ENCODE measurements at regions not wholly inside any gene's neighbourhood (a gene's known extent, or its start where the extent isn't known, plus 50 kb on each side); places are given as distances from the start of the nearest gene placed in this dataset.
"Not testable (repeated sequence)": the region's sequence is repeated elsewhere in the genome, so short reads cannot be mapped to it uniquely, and the experiment has no call there.

DNA sequence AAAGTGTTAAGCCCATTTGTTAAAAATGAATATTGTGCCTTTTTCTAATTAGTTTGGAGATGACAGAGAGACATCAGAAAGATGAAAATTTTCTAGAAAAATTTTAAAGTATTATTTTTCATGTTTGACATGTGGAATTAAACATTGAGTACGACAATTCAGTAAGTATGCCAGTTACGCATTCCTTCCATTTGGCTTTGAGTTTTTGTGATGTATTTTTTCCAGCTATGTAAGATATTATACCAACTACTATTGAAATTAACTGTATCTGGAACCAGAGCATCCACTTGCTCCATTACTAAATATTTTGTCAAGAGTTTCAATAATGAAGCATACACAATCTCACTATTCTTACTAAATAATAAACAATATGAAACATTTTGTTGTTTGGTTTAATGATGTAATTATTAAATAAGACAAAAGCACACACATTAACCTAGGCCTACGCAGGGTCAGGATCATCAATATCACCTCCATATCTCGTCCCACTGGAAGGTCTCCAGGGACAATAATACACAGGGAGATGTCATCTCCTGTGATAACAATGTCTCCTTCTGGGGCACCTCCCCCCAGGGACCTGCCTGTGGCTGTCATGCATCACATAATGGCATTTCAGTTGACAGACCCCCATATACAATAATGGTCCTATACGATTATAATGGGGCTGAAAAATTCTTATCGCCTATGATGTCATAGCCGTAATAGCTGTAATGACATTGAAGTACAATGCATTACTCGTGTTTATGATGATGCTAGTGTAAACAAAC is 274.1 kb downstream of the REEP3 start:
- H3K9me3 Mint-ChIP-seq: no peaks in the 10 kb centered on the region
- DNase-seq (ENCODE audit: low spot score in 2 of 2) (no peak), ATAC-seq (no peak)
- no peak overlapping the region for H3K27ac Mint-ChIP-seq
- no peaks in the 10 kb centered on the region for H3K36me3 Mint-ChIP-seq

DNA sequence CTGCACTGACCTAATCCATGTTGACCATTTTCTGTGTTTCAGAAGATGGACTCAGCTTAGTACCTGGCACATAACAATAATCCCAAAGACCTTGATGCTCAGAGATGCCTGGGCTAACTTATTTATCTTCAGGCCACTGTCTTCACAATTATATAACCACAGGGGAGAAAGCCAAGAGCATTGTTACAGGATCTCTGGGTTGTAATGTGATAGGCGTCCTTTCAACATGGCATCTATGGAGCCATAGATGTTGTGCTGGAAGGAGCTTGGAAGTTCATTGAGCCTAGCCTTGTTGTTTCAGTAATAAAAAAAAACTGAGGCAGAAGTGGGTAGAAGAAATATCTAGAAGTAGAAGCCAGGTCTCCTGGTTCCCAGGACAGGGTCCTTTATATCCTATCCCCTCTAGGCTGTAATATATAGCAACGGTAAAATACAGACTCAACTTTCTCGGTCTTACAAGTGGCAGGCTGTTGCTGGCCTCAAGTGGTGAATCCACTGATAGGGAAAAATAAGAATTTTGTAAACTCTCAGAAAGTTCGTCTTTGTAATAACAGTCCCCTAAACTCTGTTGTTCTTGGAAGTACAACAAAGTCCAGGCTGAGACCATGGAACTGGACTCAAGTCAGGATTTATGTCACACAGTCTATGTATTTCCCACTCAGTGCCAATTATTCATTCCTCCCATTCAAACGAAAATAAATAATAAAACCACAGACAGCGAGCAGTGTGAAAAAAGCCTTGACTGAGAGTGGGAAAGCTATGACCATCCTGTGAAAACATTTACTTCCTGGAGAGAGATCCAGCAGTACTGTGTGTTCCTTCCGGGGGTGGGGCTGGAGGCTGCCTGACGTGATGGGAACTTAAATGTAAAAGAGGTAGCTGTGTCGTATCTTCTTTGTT is 277.6 kb downstream of the REEP3 start:
- no peak for DNase-seq (ENCODE audit: low spot score in 2 of 2)
- Mint-ChIP-seq H3K27ac (no peak overlapping the region), H3K36me3 (no peaks in the 10 kb centered on the region), H3K9me3 (no peaks in the 10 kb centered on the region)
- no peak for ATAC-seq

DNA sequence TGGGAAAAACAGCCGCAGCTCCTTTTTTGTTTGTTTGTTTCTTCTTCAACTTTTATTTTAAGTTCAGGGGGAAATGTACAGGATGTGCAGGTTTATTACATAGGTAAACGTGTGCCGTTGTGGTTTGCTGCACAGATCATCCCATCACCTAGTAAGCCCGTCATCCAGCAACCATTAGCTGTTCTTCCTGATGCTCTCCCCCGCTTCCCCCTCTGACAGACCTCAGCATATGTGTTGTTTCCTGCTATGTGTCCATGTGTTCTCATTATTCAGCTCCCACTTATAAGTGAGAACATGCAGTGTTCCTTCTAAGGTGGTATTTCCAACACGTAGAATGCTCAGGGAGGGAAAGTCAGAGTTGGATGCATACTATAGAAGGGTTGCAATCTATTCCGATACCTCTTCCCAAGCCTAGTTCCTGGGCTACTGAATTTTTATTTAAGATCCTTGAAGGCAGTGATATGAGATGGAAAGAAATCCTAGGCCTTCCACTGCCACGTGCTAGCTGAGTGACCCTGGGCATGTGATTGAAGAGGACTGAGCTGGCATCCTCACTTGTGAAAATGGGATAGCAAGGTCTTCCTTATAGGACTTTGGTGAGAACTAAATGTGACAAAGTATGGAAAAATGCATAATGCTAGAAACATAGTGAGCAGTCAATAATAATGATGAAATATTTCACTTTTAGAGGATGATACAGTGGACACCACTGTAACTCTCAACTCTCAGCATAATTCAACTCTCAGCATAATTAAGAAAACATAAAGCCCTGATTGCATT is 278.5 kb downstream of the REEP3 start:
- no peak for DNase-seq (ENCODE audit: low spot score in 2 of 2)
- Mint-ChIP-seq H3K27ac (no peak overlapping the region), H3K9me3 (no peaks in the 10 kb centered on the region), H3K36me3 (no peaks in the 10 kb centered on the region)
- ATAC-seq: no peak

DNA sequence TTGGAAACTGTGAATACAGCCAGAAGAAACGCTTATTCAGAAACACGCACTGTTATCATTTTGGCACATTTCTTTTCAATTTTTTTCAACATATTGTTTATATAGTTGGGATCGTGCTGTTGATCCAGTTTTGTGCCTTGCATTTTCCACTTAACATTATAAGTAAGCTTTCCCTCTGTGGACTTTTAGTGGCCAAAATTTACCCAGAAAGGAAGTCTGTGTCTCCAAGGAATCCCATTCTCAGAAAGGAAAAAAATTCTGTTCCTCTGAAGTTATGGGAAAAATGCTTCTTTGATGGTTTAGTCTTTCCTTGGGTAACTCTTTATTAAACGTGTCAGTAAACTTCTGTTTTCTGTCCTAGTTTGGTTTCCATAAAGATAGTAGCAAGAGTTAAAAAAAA is 280.0 kb downstream of the REEP3 start:
- no peak for DNase-seq (ENCODE audit: low spot score in 2 of 2)
- H3K27ac Mint-ChIP-seq: no peak overlapping the region
- ATAC-seq: no peak
- peaks cover 0 to 4% of the 10 kb centered on the region in 2 donors for H3K36me3 Mint-ChIP-seq
- H3K9me3 Mint-ChIP-seq: peaks cover 3 to 4% of the 10 kb centered on the region in 2 donors

DNA sequence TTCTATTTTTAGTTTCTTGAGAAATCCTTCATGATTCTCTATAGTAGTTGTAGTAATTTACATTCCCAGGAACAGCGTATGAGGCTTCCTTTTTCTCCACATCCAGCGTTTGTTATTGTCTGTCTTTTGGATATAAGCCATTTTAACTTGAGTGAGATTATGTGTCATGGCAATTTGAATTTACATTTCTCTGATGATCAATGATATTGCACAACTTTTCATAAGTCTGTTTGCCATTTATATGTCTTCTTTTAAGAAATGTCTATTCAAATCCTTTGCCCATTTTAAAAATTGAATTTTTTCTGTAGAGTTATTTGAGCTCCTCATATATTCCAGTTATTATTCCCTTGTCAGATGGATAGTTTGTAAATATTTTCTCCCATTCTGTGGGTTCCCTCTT is 285.1 kb downstream of the REEP3 start:
- DNase-seq (ENCODE audit: low spot score in 2 of 2): no peak
- Mint-ChIP-seq H3K36me3 (peaks cover 0 to 4% of the 10 kb centered on the region in 2 donors), H3K27ac (no peak overlapping the region), H3K9me3 (peaks cover 10 to 17% of the 10 kb centered on the region in 2 donors)
- ATAC-seq: no peak

DNA sequence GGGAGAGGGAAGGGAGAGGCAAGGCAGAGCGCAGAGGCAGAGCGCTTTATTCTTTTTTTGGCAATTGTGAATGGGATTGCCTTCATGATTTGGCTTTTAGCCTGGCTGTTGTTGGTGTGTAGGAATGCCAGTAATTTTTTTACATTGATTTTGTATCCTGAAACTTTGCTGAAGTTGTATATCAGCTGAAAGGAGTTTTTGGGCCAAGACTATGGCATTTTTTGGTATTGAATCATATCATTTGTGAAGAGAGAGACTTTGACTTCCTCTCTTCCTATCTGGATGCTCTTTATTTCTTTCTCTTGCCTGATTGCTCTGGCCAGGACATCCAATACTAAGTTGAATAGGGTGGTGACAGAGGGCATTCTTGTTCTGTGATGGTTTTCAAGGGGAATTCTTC is 291.3 kb downstream of the REEP3 start:
- DNase-seq (ENCODE audit: low spot score in 2 of 2): no peak
- no peak for ATAC-seq
- Mint-ChIP-seq H3K36me3 (no peaks in the 10 kb centered on the region), H3K9me3 (peaks cover 0 to 16% of the 10 kb centered on the region in 2 donors), H3K27ac (no peak overlapping the region)

DNA sequence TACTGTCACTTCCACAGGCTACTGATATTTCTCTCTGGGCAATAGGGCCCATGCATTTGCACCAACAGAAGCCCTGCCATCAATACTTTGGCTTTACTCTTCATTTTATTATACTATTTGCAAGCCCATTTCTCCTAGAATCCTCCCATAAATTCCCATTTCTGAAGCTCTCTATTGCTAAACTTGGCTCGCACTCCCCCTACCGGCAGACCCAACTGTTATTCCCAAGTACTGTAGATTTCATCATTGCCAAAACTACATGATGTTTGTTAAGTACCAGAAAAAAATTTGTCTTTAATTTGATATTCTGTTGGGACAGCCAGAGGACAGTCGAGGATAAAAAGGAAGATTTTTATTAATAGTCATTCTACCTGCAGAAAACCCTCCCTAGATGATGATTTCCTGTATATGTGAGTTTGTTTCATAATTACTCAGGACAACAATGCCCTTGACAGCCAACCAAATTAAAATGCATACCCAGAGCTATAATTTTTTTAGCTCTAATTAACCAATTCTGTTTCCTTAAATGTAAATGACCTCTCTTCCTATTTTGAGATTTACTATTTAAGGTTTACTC is 298.6 kb downstream of the REEP3 start:
- Mint-ChIP-seq H3K36me3 (no peaks in the 10 kb centered on the region), H3K27ac (no peak overlapping the region), H3K9me3 (no peaks in the 10 kb centered on the region)
- ATAC-seq (no peak), DNase-seq (ENCODE audit: low spot score in 2 of 2) (peak in 1 of 2 donors; percentile 11)

DNA sequence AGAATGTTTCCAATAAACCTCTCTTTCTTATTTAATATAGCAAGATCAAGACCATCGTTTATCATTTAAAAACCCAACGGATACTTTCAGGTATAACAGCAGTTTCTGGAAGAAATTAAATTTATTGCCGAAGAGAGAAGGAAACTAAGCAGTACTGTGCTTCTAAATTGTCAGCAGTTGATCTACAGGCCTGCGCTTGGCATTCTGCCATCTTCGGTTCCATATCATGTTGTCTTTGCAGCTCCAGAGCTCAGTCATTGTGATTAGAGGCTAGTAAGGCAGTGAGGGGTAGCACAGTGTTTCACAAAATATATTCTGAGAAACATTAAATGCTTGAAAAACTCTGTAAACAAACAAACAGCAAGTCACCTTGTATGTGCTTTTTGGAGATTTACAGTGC is 301.3 kb downstream of the REEP3 start:
- Mint-ChIP-seq H3K36me3 (no peaks in the 10 kb centered on the region), H3K27ac (no peak overlapping the region), H3K9me3 (peaks cover 0 to 5% of the 10 kb centered on the region in 2 donors)
- DNase-seq (ENCODE audit: low spot score in 2 of 2): no peak
- no peak for ATAC-seq

DNA sequence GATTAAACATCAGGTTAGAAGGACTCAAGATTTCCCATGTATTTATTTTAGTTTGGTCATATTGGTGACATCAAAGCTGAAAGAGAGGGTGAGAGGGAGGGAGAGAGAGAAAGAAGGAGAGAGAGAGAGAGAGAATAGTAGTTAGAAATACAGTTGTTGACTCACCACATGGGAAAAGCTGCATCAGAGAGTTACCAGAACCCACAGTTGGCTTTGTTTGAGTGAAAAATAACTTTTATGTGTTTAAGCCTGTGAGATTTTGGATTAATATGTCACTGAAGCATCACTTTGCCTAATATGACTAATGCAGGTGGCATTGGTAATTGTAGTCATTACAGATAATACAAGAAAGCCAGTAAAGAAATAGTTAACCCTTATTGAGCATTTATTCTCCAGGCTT is 303.9 kb downstream of the REEP3 start:
- H3K27ac Mint-ChIP-seq: no peak overlapping the region
- ATAC-seq (peak in 1 of 2 donors; percentile 79), DNase-seq (ENCODE audit: low spot score in 2 of 2) (no peak)
- no peaks in the 10 kb centered on the region for H3K36me3 Mint-ChIP-seq
- peaks cover 0 to 5% of the 10 kb centered on the region in 2 donors for H3K9me3 Mint-ChIP-seq

DNA sequence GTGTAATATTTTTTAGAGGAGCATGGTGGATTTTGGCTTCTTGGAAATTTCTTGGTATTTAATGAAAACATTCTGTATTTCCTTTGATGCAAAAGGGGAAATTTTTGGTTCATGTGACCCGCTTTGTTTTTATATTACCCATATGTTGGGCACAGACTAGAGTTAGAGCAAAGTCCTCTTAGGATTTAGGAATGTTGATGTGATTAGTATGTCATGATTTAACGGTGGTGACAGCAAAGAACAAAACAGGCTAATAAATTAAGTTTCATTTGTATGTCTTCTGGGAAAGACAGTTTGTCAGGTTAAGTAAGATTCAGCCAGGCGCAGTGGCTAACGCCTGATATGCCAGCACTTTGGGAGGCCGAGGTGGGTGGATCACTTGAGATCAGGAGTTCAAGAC is 304.6 kb downstream of the REEP3 start:
- H3K36me3 Mint-ChIP-seq: no peaks in the 10 kb centered on the region
- H3K27ac Mint-ChIP-seq: no peak overlapping the region
- ATAC-seq: no peak
- DNase-seq (ENCODE audit: low spot score in 2 of 2): no peak
- peaks cover 0 to 5% of the 10 kb centered on the region in 2 donors for H3K9me3 Mint-ChIP-seq

DNA sequence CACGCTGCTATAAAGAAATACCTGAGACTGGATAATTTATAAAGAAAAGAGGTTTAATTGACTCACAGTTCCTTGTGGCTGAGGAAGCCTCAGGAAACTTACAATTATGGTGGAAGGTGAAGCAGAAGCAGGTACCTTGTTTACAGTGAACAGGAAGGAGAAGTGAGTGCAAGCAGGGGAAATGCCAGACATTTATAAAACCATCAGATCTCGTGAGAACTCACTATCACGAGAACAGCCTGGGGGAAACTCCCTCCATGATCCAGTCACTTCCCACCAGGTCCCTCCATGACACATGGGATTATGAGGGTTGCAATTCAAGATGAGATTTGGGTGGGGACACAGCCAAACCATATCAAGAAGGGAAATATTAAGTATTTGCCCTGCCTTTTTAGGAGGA is 305.8 kb downstream of the REEP3 start:
- ATAC-seq; H3K36me3 Mint-ChIP-seq; H3K27ac Mint-ChIP-seq; DNase-seq (ENCODE audit: low spot score in 2 of 2); H3K9me3 Mint-ChIP-seq: not testable (repeated sequence)

DNA sequence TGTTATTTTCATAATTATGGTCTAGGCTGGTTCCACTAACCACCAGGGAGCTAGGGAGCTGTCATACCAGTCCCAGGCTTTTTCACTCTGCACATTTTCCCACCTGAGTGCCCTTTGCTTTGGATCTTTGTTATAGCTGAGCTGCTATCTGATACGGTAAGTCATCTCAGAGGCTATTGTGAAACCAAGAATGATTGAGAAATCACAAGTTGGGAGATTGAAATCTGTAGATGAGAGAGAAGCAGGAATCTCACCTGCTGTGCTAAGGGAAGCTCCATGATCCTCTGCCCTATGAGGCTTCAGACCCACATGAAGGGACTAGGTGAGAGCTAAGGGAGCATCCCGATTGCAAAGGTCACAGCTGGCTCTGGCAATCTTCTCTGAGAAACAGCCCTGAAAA is 307.8 kb downstream of the REEP3 start:
- H3K27ac Mint-ChIP-seq: no peak overlapping the region
- ATAC-seq (no peak), DNase-seq (ENCODE audit: low spot score in 2 of 2) (no peak)
- peaks cover 0 to 5% of the 10 kb centered on the region in 2 donors for H3K9me3 Mint-ChIP-seq
- H3K36me3 Mint-ChIP-seq: no peaks in the 10 kb centered on the region

DNA sequence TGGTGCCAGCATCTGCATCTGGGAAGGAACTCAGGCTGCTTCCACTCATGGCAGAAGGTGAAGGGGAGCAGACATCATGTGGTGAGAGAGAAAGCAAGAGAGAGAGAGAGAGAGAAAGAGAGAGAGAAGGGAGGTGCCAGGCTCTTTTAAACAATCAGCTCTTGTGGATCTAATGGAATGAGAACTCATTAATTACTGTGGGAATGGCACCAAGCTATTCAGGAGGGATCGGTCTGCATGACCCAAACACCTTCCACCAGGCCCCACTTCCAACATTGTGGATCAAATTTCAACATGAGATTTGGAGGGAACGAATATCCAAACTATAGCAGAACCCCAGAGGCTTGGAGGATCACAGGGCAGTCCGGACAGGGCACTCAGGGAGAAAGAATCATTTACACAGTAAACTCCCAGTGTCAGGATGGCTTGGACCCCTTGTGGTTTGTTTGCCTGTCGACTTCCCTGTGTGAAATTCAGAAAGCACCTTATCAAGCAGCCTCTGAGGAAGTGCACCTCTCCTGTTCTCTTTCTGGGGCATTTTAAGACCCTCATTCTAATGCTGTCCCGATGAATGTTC is 308.5 kb downstream of the REEP3 start:
- peaks cover 0 to 5% of the 10 kb centered on the region in 2 donors for H3K9me3 Mint-ChIP-seq
- H3K36me3 Mint-ChIP-seq: no peaks in the 10 kb centered on the region
- H3K27ac Mint-ChIP-seq: no peak overlapping the region
- ATAC-seq (no peak), DNase-seq (ENCODE audit: low spot score in 2 of 2) (no peak)

DNA sequence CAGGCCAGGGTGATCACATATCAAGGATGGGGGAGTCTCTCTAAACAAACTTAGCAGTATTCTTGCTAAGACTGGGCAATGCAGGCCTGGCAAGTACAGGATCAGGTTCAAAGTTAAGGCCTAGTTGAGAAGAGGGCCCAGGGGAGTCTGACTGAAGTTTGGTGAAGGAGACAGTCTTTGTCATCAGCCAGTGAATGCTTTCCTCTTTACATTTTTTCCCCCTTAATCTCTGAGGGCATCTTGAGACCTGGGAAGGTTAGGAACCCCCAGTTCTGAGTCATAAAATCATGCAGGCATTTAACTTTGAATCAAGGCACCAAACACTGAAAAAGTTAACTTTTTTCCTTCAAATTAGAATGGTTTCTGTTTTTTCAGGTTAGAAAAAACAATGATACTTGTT is 311.5 kb downstream of the REEP3 start:
- Mint-ChIP-seq H3K9me3 (no peaks in the 10 kb centered on the region), H3K36me3 (no peaks in the 10 kb centered on the region), H3K27ac (no peak overlapping the region)
- DNase-seq (ENCODE audit: low spot score in 2 of 2): no peak
- ATAC-seq: no peak

DNA sequence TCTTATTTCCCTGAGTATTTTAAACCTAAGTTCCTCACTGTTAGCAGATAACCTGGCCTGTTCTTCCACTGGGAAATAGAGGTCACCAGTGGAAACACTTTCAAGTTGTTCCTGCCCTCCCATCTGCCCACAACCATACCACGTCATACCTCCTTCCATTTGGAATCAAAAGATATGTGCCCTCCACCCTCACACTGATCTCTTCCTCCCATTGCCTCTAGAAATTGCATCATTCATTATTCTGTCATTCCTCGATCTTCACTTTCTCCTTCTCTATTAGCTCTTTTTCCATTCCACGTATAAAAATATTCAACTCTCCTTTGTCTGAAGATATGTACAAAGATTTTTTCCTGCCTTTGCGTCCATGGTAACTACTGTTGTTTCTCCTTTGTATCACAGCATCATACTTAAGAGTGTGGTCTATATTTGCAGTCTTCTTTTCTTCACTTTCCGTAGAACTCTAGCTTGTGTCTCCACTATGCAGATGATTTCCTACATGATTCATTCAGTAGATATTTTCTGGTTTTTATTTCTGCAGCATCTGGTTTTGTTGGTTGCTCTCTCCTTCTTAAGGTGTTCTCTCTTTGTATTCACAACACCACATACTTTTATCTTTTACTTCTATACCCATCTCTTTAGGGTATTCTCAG is 312.3 kb downstream of the REEP3 start:
- no peak overlapping the region for H3K27ac Mint-ChIP-seq
- DNase-seq (ENCODE audit: low spot score in 2 of 2): no peak
- no peaks in the 10 kb centered on the region for H3K9me3 Mint-ChIP-seq
- H3K36me3 Mint-ChIP-seq: no peaks in the 10 kb centered on the region
- ATAC-seq: no peak
